ENCODE measurements at regions not wholly inside any gene's neighbourhood (a gene's known extent, or its start where the extent isn't known, plus 50 kb on each side); places are given as distances from the start of the nearest gene placed in this dataset.
A peak's percentile ranks its signal among the peaks of the same experiment; 100 is the strongest.
"Not testable (repeated sequence)": the region's sequence is repeated elsewhere in the genome, so short reads cannot be mapped to it uniquely, and the experiment has no call there.

DNA sequence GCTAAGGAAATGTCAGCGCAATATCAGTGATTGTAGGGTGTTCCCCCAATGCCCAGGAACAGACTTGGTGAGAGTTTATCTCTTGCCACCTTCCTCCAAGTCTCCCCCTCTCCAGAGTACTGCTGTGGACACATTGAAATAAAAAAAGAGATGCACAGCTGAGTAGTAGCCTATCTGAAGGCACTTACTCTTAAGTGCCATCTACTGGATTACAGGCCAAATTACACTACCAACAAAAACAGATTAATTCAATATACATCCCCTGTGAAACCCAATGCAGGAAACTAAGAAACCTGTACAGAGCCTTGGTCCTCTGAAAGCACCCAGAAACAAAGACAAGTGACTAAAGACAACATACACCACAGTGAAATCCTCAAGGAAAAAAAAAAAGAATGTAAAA is 460.3 kb downstream of the ZIC3 start:
- DNase-seq = no peak

DNA sequence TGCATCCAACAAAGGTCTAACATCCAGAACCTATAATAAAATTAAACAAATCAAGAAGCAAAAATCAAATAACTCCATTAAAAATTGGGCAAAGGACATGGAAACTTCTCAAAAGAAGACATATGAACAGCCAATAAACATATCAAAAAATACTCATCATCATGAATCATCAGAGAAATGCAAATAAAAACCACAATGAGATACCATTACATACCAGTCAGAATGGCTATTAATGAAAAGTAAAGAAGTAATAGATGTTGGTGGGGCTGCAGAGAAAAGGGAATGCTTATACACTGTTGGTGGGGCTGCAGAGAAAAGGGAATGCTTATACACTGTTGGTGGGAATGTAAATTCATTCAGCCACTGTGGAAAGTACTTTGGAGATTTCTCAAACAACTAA is 465.8 kb downstream of the ZIC3 start:
- DNase-seq = no peak

DNA sequence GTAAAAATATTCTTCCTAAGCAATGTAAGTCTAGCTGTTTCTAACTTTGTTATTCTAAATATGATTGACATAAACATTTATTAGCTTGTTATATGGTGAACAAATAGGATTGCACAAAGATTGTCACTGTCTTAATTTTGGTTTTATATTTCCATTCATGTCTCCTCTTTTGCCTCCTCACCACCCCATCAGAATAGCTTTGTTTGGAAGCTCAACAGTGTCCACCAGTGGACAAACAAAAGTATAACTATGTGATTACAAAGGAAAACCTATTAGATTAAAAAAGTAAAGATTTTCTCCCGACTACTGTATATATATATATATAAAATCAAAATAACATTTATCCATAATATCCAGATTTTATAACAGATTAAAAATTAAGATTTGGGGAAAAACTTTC is 468.2 kb downstream of the ZIC3 start:
- no peak for DNase-seq

DNA sequence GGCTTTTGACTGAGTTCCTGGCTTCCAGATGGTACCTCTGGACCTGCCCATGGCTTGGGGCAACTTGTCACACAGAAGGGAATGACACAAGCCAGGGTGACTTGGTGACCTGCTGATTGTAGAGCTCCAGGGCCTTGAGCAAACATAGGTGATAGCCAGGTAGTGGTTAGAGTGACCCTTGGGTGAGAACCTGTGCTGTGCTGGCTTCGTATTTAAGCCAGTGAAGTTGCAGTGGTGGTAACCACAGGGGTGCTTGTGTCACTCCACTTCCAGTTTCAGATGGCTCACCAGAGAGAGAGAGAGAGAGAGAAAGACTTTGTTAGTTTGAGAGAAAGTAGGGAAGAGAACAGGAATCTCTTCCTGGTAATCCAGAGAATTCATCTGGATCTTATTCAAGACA is 471.6 kb downstream of the ZIC3 start:
- DNase-seq = no peak

DNA sequence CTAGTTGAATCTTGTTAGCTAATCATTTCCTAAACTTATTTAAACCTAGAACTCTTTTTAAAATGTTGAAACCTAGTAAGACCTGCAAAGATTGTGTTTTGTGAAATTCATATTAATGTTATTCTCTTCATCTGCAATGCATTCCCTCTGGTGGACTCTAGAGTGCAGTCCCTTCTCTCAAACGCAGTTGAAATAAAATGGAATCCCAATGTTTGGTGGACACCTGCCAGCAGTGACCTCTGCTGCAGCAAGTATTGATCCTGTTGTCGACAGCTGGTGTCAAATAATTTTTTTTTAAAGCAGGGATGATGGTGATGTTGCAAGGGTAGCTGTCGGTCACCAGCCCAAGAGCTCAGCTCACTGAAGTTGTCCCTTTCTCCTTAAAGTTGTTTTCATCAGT is 492.0 kb downstream of the ZIC3 start:
- no peak for DNase-seq

DNA sequence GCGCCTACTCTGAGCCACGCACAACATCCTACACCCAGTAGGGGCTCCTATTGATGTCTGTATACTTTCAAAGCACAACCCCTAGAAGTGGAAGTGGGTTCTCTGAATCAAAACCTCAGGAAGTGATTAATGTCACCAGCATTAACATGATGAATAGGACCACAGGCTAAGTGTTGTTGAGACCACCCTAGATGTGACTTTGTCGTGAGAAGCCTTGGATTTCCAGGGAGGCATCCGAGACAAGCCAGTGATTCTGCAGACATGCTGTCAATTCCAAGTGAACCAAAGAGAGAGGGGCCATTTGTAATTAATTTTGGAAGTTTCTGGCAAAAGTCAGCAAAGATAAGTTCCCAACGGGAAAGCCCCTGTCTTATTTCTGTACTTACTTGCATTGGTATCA is 493.0 kb downstream of the ZIC3 start:
- no peak for DNase-seq

DNA sequence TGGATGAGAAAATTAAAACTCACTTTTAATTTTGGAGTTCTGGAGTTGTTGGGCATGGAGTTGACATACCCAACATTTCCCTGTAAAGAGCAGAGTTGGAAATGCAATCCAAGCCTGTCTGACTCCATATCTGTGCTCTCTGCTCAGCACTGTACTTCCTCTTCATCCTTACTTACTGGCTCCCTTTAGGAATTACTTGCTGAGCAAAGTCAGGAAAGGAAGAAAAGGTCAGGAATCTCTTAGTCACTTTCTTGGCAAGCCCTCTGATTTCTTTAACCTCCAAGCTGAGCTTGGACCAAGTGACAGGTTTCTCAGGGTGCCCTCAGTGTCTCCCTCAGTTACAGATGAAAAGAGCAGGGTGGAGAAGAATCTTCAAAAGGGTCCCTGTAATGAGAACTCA is 501.5 kb downstream of the ZIC3 start:
- DNase-seq = no peak

DNA sequence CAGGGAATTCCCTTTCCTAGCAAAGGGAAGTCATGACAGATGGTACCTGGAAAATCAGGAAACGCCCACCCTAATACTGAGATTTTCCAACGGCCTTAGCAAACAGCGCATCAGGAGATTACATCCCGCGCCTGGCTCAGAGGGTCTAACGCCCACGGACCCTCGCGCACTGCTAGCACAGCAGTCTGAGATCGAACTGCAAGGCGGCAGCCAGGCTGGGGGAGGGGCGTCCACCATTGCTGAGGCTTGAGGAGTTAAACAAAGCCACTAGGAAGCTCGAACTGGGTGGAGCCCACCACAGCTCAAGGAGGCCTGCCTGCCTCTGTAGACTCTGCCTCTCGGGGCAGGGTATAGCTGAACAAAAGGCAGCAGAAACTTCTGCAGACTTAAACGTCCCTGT is 507.7 kb downstream of the ZIC3 start:
- DNase-seq = no peak

DNA sequence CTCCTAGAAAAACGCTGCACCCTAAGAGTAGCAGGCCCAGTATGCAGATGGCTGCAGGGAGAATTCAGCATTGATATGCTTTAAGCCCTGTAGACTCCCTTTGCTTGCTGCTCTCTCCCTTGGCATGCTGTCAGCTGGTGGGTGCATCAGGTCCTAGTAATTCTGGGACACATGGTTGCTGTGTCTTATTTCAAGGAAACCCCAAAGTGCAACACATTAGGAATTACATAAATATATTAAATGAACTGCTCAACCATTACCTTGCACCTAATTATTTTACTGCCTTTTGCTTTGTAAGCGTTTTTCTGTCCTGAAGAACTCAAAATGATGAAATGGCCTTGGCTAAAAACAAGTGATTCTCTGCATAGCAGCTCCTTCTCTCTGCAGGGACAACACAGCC is 516.3 kb downstream of the ZIC3 start:
- no peak for DNase-seq

DNA sequence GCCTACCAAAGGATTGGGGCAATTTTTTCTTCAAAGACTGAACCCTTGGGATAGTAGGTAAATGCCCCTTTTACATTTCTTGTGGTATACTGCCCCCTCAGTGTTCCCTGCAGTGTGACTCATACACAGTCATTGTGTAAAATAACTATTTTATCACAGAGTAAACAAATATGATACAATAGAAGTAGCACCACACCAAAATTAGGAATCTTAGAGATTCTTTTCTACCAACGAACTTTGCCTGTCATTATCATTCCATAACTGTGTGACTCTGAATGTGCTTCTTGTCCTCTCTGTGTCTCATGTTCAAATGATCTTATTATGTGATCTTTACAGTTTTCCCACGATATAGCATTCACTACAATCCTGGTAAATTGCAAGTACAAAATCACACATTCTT is 517.0 kb downstream of the ZIC3 start:
- DNase-seq = no peak

DNA sequence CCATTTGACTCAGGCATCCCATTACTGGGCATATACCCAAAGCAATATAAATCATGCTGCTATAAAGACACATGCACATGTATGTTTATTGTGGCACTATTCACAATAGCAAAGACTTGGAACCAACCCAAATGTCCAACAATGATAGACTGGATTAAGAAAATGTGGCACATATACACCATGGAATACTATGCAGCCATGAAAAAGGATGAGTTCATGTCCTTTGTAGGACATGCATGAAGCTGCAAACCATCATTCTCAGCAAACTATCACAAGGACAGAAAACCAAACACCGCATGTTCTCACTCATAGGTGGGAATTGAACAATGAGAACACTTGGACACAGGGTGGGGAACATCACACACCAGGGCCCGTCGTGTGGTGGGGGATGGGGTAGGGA is 545.0 kb downstream of the ZIC3 start:
- not testable (repeated sequence) for DNase-seq

DNA sequence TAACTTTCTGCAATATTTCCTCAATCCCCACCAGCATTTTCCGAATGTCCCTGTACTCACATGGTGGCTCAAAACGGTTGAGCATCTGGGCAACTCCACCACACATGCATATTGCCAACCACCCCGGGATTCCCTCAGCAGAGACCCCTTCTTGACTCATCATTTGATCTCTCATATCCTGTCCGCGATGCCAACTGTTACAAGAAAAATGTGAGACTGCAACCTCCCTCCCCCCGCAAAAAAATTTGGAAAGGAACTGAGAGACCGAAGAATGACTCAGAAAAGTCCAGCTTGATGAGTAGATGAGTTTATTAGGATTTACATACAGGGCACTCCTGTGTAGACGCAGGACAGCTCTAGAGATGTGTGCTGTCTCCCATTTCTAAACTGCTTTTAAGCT is 561.4 kb downstream of the ZIC3 start:
- DNase-seq = no peak

DNA sequence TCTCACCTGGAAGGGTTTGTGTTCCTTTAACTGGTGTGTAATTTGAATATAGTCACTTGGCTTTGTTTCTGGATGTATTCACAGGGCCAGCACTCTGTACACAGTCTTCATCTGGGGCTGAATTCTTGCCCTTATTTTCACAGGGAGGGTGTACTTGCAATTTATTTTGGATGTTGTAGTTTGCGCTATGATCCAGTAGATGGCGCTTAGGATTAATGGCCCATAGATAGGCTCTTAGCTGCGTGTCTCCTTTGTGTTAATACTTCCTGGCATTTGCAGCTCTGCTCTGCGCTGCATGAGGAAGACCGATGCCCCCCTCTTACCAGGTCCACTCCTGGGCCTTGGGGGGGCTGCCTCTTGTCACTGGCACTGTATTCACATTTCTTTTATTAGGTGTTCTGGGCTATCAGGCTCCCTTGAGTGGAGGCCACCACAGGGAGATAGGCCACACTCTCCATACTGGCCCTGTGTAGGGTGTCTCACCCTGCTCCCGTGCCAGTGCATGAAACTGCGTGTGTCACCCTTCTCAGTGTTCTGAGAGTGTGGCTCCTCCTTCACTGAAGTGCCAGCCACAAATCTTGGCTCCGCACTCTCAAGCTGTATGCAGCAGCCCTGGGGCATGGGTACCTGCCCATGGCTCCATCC is 562.2 kb downstream of the ZIC3 start:
- peak; percentile 14 for DNase-seq

DNA sequence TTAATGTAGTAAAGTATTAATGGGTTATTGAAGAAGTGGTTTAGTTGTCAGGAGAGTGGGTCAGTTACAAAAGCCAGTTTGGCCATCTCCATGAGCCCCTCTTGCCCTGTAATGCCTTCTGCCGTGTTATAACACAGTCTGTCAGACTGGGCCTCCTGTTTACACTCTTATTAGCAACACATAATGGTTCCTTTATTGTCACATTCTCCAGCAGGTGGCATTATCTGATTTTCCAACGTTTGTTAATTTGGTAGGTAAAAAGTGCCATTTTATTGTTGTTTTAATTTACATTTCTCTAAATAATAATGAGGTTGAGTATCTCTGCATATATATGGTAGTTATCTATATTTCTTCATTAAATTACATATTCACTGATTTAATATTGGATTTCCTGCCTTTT is 560.8 kb downstream of the FGF13 start:
- DNase-seq = no peak

DNA sequence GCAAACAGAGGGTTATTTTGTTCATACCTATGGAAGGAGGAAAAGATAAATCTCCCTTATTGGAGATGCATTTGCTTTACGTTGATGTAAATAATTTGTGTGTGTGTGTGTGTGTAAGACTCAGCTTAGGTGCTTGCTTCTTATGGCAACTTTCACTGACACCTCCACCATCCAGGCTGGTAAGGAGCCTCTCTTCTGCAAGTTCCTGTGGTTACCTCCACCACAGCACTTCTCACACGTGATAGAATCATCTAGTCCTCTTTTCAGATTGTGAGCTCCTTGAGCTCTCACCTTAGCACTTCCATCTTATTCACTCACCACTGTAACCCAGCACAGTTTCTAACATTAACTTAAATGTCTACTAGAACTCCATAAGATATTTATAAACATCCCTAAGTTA is 553.7 kb downstream of the FGF13 start:
- DNase-seq = no peak

DNA sequence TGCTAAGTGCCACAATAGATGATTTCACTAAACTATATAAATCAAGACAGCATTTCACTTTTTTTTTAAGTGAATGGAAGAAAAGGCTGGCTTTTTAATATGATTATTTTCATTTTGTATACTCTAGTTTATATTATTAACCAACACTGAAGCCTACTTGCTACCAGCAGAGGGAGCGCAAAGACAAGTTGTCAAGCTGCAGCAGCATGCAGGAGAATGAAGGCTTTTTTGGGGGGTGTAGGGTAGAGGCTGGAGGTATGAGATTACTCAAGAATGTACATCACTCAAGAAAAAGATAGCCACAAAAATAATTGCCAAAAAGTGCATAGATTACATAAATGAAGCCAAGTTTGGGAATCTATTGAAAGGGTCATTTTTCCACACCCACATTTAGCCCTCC is 519.5 kb downstream of the FGF13 start:
- DNase-seq = no peak

DNA sequence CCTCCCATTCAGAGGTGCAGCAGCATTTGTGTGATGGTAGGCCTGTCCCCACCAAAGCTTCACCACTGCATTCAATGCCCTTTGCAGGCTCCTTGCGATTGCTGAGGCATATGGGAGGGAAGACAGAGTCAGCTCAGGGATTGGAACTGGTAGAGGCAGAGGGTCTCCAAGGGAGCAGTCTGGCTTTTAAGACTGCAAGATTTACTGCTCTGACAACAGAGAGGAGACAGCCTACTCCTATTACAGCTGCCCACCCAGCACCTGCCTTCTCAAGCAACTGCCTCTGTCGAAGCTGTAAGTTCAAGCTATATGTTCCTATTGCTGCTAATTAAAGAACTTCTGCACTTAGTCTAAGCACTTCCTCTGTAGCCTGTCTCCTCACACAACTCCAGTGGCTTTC is 481.8 kb downstream of the FGF13 start:
- no peak for DNase-seq

DNA sequence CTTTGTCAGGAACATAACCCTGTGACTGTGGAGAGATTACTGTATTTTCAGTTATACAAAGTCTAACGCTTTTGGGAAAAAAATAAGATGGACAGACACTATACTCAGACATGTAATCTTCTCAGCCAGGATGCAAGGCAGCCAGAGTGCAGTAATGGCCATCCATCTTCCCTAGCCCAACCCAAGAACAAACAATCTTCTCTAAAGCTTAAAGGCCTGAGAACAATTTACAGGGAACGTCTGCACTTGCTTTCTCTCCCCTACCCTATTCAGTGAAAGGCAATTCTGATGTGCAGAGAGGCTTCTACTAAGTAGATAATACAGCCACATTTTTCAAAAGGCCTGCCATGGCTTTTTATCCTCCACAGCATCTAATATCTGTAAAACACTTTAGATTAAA is 471.3 kb downstream of the FGF13 start:
- DNase-seq = no peak

DNA sequence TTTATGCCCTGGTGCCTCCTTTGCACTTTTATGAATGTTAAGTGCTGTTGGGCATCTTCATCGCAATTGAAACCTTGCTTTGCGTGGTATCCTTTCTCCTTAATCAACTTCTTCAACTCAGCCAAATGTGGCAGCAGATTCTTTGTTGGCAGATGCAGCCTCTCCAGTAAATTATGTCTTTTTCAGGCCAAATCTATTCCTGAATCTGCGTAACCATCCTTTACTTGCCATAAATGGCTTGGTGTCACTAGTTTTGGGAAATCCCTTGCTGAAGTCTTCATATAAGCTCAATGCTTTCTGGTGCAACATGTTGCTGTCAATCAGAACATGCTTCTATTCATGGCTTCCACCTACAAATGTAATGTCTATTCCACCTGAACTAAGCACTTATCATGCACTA is 457.5 kb downstream of the FGF13 start:
- DNase-seq = no peak

DNA sequence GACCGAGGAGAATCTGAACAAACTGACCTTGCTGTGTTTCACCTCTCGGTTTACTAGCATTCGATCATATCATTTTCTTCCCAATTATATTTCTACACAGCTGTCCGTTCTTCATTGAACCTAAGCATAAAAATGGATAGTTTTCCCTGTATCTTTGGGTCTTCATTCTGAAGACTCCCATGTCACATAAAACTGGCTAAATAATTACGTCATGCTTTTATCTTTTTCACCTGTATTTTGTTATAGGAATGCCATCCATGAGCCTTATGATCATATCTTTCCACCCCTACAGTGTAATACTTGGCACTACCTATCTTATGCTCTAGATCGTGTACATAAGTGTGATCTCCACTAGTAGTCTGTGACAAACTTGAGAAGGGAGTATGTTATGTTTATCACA is 456.1 kb downstream of the FGF13 start:
- no peak for DNase-seq

DNA sequence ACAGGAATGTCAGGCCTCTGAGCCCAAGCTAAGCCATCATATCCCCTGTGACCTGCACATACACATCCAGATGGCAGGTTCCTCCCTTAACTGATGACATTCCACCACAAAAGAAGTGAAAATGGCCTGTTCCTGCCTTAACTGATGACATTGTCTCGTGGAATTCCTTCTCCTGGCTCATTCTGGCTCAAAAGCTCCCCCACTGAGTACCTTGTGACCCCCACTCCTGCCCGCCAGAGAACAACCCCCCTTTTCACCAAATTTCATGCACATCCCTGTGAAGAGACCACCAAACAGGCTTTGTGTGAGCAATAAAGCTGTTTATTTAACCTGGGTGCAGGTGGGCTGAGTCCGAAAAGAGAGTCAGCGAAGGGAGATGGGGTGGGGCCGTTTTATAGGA is 447.4 kb downstream of the FGF13 start:
- not testable (repeated sequence) for DNase-seq

DNA sequence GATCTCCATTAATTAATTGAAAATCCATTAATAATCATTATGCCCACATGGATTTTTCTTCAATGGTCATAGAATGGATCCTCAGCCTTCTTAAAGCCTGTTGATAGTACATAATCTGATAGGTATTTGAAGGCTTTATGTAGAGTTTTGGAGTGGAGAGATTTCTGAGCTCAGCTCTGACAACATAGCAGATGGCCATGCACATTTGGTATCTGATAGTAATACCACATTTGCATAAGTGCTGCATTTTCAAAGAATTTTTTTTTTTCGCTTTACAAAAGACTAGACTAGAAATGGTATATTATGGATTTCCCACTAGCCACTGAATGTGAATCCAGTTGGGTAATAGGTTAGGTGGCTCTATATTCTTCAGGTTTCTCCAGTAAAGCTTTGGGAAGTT is 440.6 kb downstream of the FGF13 start:
- no peak for DNase-seq

DNA sequence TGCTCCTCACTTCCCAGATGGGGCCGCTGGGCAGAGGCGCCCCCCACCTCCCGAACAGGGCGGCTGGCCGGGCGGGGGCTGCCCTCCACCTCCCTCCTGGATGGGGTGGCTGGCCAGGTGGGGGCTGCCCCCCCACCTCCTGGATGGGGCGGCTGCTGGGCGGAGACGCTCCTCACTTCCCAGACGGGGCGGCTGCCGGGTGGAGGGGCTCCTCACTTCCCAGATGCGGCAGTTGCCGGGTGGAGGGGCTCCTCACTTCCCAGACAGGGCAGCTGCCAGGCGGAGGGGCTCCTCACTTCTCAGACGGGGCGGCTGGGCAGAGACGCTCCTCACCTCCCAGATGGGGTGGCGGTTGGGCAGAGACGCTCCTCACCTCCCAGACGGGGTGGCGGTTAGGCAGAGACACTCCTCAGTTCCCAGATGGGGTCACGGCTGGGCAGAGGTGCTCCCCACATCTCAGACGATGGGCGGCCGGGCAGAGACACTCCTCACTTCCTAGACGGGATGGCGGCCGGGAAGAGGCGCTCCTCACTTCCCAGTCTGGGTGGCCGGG is 428.8 kb downstream of the FGF13 start:
- DNase-seq = not testable (repeated sequence)

DNA sequence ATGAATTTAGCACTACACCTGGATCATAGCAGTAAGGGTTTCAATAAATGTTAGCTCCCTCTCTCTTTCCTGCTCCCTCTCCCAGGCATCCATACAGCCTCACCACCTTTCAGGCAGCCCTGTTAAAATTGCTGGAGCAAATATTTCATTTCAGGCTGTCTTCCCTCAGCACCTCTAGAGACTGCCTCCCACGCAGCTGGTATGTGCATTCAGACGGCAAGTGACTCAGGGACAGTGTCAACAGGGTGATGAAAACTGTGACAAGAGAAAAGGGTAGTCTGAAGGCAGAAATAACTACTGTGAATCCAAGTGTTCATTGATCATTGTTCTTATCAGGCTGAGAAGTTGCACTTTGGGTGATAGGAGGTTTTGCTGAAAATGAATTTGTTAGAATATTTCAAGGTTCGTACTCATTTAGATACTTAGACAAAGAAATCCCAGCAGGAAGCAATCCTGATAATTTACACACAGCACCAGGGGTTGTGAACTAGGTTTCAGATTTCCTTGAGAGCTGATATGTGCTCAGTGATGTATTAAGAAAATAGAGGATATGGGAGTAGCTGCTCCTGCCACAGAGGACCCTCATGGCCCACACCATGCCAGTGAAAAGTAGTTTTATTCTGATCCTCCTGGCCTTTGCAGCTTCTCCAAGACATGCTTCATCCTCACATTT is 424.2 kb downstream of the FGF13 start:
- DNase-seq = no peak

DNA sequence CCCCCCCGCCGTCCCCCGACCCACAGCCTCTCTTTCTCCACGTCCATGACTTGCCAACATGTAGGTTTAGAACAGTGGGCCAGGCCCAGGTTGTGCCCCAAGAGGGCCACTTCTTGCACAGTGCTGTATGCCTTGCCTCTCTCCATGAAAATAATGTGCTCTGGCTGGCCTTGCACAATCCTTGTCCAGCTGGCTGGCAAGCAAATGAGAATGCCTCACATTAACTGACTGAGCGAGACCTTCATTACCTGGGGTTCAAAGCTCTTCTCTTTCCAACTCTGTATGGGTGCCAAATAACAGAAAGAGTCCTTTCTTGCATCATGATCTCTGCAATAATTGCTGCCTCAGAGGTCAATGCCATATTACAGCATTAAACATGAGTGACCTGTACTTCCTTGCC is 416.6 kb downstream of the FGF13 start:
- no peak for DNase-seq

Measured in CD4-positive, alpha-beta T cell treated with Interleukin-10 for 1 hour (primary cell).